ENCODE measurements at regions not wholly inside any gene's neighbourhood (a gene's known extent, or its start where the extent isn't known, plus 50 kb on each side); places are given as distances from the start of the nearest gene placed in this dataset.

- Histone ChIP-seq H4K20me1 (replicated peaks; ENCODE audit: control insufficient read depth, extremely low read depth, insufficient read depth, low read length) (no peaks in the 10 kb centered on the region), H3K9me1 (replicated peaks; ENCODE audit: control insufficient read depth, extremely low read depth, insufficient read depth, low read length) (no peaks in the 10 kb centered on the region), H3K4me1 (ENCODE audit: control insufficient read depth, extremely low read depth, insufficient read depth, low read length) (no peaks in the 10 kb centered on the region), H3K27me3 (ENCODE audit: control insufficient read depth in 2 of 2, insufficient read depth in 2 of 2, low read length in 2 of 2) (no peaks in the 10 kb centered on the region), H3K9me3 (replicated peaks; ENCODE audit: control insufficient read depth, insufficient read depth, low read length) (no peaks in the 10 kb centered on the region), H3K27ac (ENCODE audit: insufficient read depth, low read depth, low read length) (no peak overlapping the region), H3K4me3 (replicated peaks in 1 of 3; ENCODE audit: insufficient read depth in 1 of 3, low read depth in 1 of 3, low read length in 3 of 3) (no peak overlapping the region), H2AFZ (ENCODE audit: low read depth, low read length) (no peak overlapping the region), H3K4me2 (ENCODE audit: insufficient read depth, low read length) (no peak overlapping the region), H3K36me3 (ENCODE audit: control insufficient read depth in 2 of 2, extremely low read depth in 1 of 2, insufficient read depth in 2 of 2, low read length in 2 of 2) (no peaks in the 10 kb centered on the region), H3K9ac (replicated peaks; ENCODE audit: extremely low read depth, insufficient read depth, low read length) (no peak overlapping the region), H3K79me2 (ENCODE audit: control insufficient read depth, insufficient read depth, low read length) (no peaks in the 10 kb centered on the region)
- DNase-seq (ENCODE audit: low read depth, low spot score), result no peak
- no TSS peak for BruUV-seq (replicated peaks)
- no peak for FAIRE-seq
- dilution Hi-C loops (cut with MboI; ENCODE audit: extremely low pct_ligation_motif_present, low sequenced_read_pairs), result no loop called here
- intact Hi-C loops (cut with micrococcal nuclease), result no loop called here
- TF ChIP-seq POLR2AphosphoS5 (IDR thresholded peaks at IDR 0.05; ENCODE audit: insufficient read depth, low read depth, low read length), result no peak
- ChIA-PET POLR2A (no interaction called here), CTCF (no interaction called here)
Measured at GRCh38 chr13:47862841-47863240, 138.2 kb downstream of the SUCLA2 start.

GRCh38 chr13:47859165-47859564 is 141.9 kb downstream of the SUCLA2 start:
- H3K4me3 ChIP-seq (replicated peaks in 1 of 3; ENCODE audit: insufficient read depth in 1 of 3, low read depth in 1 of 3, low read length in 3 of 3), result no peak overlapping the region
- no peak overlapping the region for H2AFZ ChIP-seq (ENCODE audit: low read depth, low read length)
- no TSS peak for BruUV-seq (replicated peaks)
- ChIA-PET POLR2A (no interaction called here), CTCF (no interaction called here)
- H3K27ac ChIP-seq (ENCODE audit: insufficient read depth, low read depth, low read length), result no peak overlapping the region
- no peaks in the 10 kb centered on the region for H3K36me3 ChIP-seq (ENCODE audit: control insufficient read depth in 2 of 2, extremely low read depth in 1 of 2, insufficient read depth in 2 of 2, low read length in 2 of 2)
- TF ChIP-seq CTCF (IDR thresholded peaks at IDR 0.05; ENCODE audit: extremely low read depth in 1 of 2, insufficient read depth in 1 of 2, low read depth in 1 of 2, low read length in 2 of 2), result no peak
- TF ChIP-seq FOS (IDR thresholded peaks at IDR 0.05; ENCODE audit: borderline replicate concordance, insufficient read depth, low read length), result no peak
- TF ChIP-seq GATA2 (IDR thresholded peaks at IDR 0.05; ENCODE audit: insufficient read depth, insufficient read length, low read depth, low read length), result no peak
- no peak for TF ChIP-seq POLR2AphosphoS5 (IDR thresholded peaks at IDR 0.05; ENCODE audit: insufficient read depth, low read depth, low read length)
- no peak for TF ChIP-seq JUN (IDR thresholded peaks at IDR 0.05; ENCODE audit: borderline replicate concordance, insufficient read depth, insufficient read length, low read depth)
- no peak for TF ChIP-seq POLR2A (IDR thresholded peaks at IDR 0.05; ENCODE audit: low read depth, low read length)
- TF ChIP-seq MYC (IDR thresholded peaks at IDR 0.05; ENCODE audit: low read depth, low read length), result no peak
- no peak for TF ChIP-seq MAX (IDR thresholded peaks at IDR 0.05; ENCODE audit: insufficient read depth, insufficient read length)
- TF ChIP-seq EZH2 (IDR thresholded peaks at IDR 0.05; ENCODE audit: borderline replicate concordance, low read depth, low read length, severe bottlenecking), result no peak
- H3K9me1 ChIP-seq (replicated peaks; ENCODE audit: control insufficient read depth, extremely low read depth, insufficient read depth, low read length), result no peaks in the 10 kb centered on the region
- H3K9ac ChIP-seq (replicated peaks; ENCODE audit: extremely low read depth, insufficient read depth, low read length), result no peak overlapping the region
- no peak overlapping the region for H3K4me2 ChIP-seq (ENCODE audit: insufficient read depth, low read length)
- no peaks in the 10 kb centered on the region for H4K20me1 ChIP-seq (replicated peaks; ENCODE audit: control insufficient read depth, extremely low read depth, insufficient read depth, low read length)
- DNase-seq (ENCODE audit: low read depth, low spot score), result no peak
- no peaks in the 10 kb centered on the region for H3K9me3 ChIP-seq (replicated peaks; ENCODE audit: control insufficient read depth, insufficient read depth, low read length)
- dilution Hi-C loops (cut with MboI; ENCODE audit: extremely low pct_ligation_motif_present, low sequenced_read_pairs), result no loop called here
- H3K79me2 ChIP-seq (ENCODE audit: control insufficient read depth, insufficient read depth, low read length), result no peaks in the 10 kb centered on the region
- no peak for FAIRE-seq
- H3K4me1 ChIP-seq (ENCODE audit: control insufficient read depth, extremely low read depth, insufficient read depth, low read length), result no peaks in the 10 kb centered on the region
- intact Hi-C loops (cut with micrococcal nuclease), result no loop called here
- no peaks in the 10 kb centered on the region for H3K27me3 ChIP-seq (ENCODE audit: control insufficient read depth in 2 of 2, insufficient read depth in 2 of 2, low read length in 2 of 2)
